HepG2 (cell line): ENCODE measurements at regions not wholly inside any gene's neighbourhood (a gene's known extent, or its start where the extent isn't known, plus 50 kb on each side); places are given as distances from the start of the nearest gene placed in this dataset.

Experiments
- AFF4 ChIP-seq: sonication (generic); formaldehyde crosslinking; IDR thresholded peaks from 2 replicates; pipeline ENCODE4 v1.4.0; 2020; ENCODE audit warnings: missing genetic modification reagents
- ATF3 ChIP-seq: sonication (generic); formaldehyde crosslinking; IDR thresholded peaks from 2 replicates; pipeline ENCODE4 v1.4.0; 2020; ENCODE audit warnings: missing genetic modification reagents
- CTCF ChIP-seq: sonication (generic); formaldehyde crosslinking; IDR thresholded peaks from 2 replicates; pipeline ENCODE4 v1.5.0; 2020; ENCODE audit warnings: mild to moderate bottlenecking, missing genetic modification reagents, moderate library complexity
- FOXA1 ChIP-seq, 2 experiments: fragments of 450-650 bp in 1 of 2; sonication (generic) in 1 of 2; formaldehyde crosslinking in 1 of 2; IDR thresholded peaks; 2 replicates each; pipeline versions ENCODE4 v1.4.0 to v1.6.1; 2016 to 2020; ENCODE audit warnings: missing genetic modification reagents in 1 of 2
- MAX ChIP-seq: IDR thresholded peaks from 2 replicates; pipeline ENCODE4 v1.6.1; 2012; ENCODE audit warnings: inconsistent platforms
- PAX8 ChIP-seq: sonication (generic); formaldehyde crosslinking; IDR thresholded peaks from 2 replicates; pipeline ENCODE4 v1.8.0; 2022; ENCODE audit warnings: mild to moderate bottlenecking, missing genetic modification reagents, borderline replicate concordance
- RCOR2 ChIP-seq: IDR thresholded peaks from 2 replicates; pipeline ENCODE4 v1.6.1; 2016; ENCODE audit warnings: missing biosample characterization, missing genetic modification reagents
- TARDBP ChIP-seq: sonication (generic); formaldehyde crosslinking; IDR thresholded peaks from 2 replicates; pipeline ENCODE4 v1.8.0; 2022; ENCODE audit warnings: mild to moderate bottlenecking, missing genetic modification reagents
- ZBTB49 ChIP-seq: sonication (generic); formaldehyde crosslinking; IDR thresholded peaks from 2 replicates; pipeline ENCODE4 v1.4.0; 2020; ENCODE audit warnings: missing genetic modification reagents, borderline replicate concordance
- ZNF138 ChIP-seq: sonication (generic); formaldehyde crosslinking; IDR thresholded peaks from 2 replicates; pipeline ENCODE4 v1.5.0; 2020; ENCODE audit warnings: mild to moderate bottlenecking, low read depth, missing genetic modification reagents
- ZNF207 ChIP-seq: fragments of 450-650 bp; IDR thresholded peaks from 2 replicates; pipeline ENCODE4 v1.6.1; 2016; ENCODE audit warnings: antibody characterized with exemption, borderline replicate concordance
- ZNF251 ChIP-seq: sonication (generic); formaldehyde crosslinking; IDR thresholded peaks from 2 replicates; pipeline ENCODE4 v1.9.0; 2021; ENCODE audit warnings: mild to moderate bottlenecking, missing genetic modification reagents
- ZNF431 ChIP-seq: sonication (generic); formaldehyde crosslinking; IDR thresholded peaks from 2 replicates; pipeline ENCODE4 v1.9.0; 2022; ENCODE audit warnings: missing genetic modification reagents, low read depth, mild to moderate bottlenecking, borderline replicate concordance
- ZNF775 ChIP-seq: sonication (generic); formaldehyde crosslinking; IDR thresholded peaks from 2 replicates; pipeline ENCODE4 v1.4.0; 2020; ENCODE audit warnings: missing genetic modification reagents, mild to moderate bottlenecking, moderate library complexity, borderline replicate concordance

DNA sequence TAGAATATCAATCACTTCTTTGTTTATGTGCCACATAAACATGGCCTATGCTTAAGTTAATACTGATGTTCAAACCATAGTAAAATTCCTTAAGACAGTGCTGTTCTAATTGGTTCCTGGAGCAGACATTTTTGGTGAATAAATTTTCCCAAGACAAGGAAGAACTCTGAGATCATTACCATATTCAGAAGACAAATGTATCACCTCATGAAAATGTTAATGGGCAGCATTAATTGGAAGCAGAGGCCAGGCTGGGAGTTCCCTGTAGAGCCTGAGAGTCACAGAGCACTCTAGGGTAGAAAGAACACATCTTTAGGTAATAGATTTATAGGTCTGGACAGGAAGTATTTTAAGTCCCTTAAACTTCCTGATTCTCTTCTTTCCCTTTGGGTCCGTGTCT lies 240.2 kb downstream of the MAN2A1 start:
- TF ChIP-seq TARDBP (CRISPR knock-in tag) = no peak
- TF ChIP-seq CTCF (CRISPR knock-in tag) = no peak
- TF ChIP-seq ZNF138 (CRISPR knock-in tag) = no peak
- no peak for TF ChIP-seq AFF4 (CRISPR knock-in tag)
- no peak for TF ChIP-seq ZNF207
- TF ChIP-seq FOXA1 (IDR thresholded peaks at IDR 0.05) = no peak
- no peak for TF ChIP-seq FOXA1 (CRISPR knock-in tag; IDR thresholded peaks at IDR 0.05)
- no peak for TF ChIP-seq ZNF251
- TF ChIP-seq ATF3 = no peak
- TF ChIP-seq RCOR2 = no peak
- TF ChIP-seq MAX = no peak
- TF ChIP-seq ZNF431 (CRISPR knock-in tag) = no peak
- TF ChIP-seq ZNF775 (CRISPR knock-in tag) = no peak
- TF ChIP-seq PAX8 (CRISPR knock-in tag) = no peak
- no peak for TF ChIP-seq ZBTB49 (CRISPR knock-in tag)
